GM19023 (cell line): ENCODE measurements at regions not wholly inside any gene's neighbourhood (a gene's known extent, or its start where the extent isn't known, plus 50 kb on each side); places are given as distances from the start of the nearest gene placed in this dataset.

Experiments
- ATAC-seq: cut with Tn5 transposase; IDR thresholded peaks from one replicate; pipeline ENCODE4 v1.9.1; 2021; ENCODE audit warnings: mild to moderate bottlenecking, moderate library complexity; ENCODE audit not compliant: unreplicated experiment

GRCh38 chr14:31964490-31964889 is 112.6 kb upstream of the ARHGAP5 start:
- ATAC-seq: no peak

GRCh38 chr14:31965071-31965734 is 111.9 kb upstream of the ARHGAP5 start:
- no peak for ATAC-seq

- ATAC-seq: no peak
These were observed 111.1 kb upstream of the ARHGAP5 start for GRCh38 chr14:31965735-31966598.

GRCh38 chr14:31966896-31967668 is 110.0 kb upstream of the ARHGAP5 start:
- ATAC-seq: no peak

- ATAC-seq: no peak
These were observed 109.5 kb upstream of the ARHGAP5 start for GRCh38 chr14:31967669-31967975.

- ATAC-seq: no peak
These were observed 108.8 kb upstream of the ARHGAP5 start for GRCh38 chr14:31968107-31968810.

- no peak for ATAC-seq
These were observed 108.0 kb upstream of the ARHGAP5 start for GRCh38 chr14:31968956-31969698.

GRCh38 chr14:31969699-31970240 is 107.3 kb upstream of the ARHGAP5 start:
- ATAC-seq: no peak

- no peak for ATAC-seq
These were observed 106.4 kb upstream of the ARHGAP5 start for GRCh38 chr14:31970744-31971143.

GRCh38 chr14:31971612-31972011 is 105.5 kb upstream of the ARHGAP5 start:
- ATAC-seq: no peak

GRCh38 chr14:31977001-31977556 is 100.0 kb upstream of the ARHGAP5 start:
- no peak for ATAC-seq

- no peak for ATAC-seq
These were observed 98.7 kb upstream of the ARHGAP5 start for GRCh38 chr14:31978423-31978822.

GRCh38 chr14:31982642-31983041 is 94.5 kb upstream of the ARHGAP5 start:
- no peak for ATAC-seq

- no peak for ATAC-seq
These were observed 90.7 kb upstream of the ARHGAP5 start for GRCh38 chr14:31986405-31986804.

GRCh38 chr14:31987721-31988120 is 89.4 kb upstream of the ARHGAP5 start:
- ATAC-seq: no peak

GRCh38 chr14:31988244-31988643 is 88.9 kb upstream of the ARHGAP5 start:
- no peak for ATAC-seq

GRCh38 chr14:31990183-31990857 is 86.8 kb upstream of the ARHGAP5 start:
- ATAC-seq: no peak

GRCh38 chr14:31990926-31991572 is 86.1 kb upstream of the ARHGAP5 start:
- no peak for ATAC-seq

GRCh38 chr14:31992011-31992447 is 85.1 kb upstream of the ARHGAP5 start:
- ATAC-seq: no peak
